HG03378 (cell line): ENCODE measurements at regions not wholly inside any gene's neighbourhood (a gene's known extent, or its start where the extent isn't known, plus 50 kb on each side); places are given as distances from the start of the nearest gene placed in this dataset.

Source experiments
- ATAC-seq: cut with Tn5 transposase; IDR thresholded peaks from one replicate; pipeline ENCODE4 v1.9.1; 2021; ENCODE audit warnings: mild to moderate bottlenecking, moderate library complexity; ENCODE audit not compliant: unreplicated experiment

GRCh38 chr5:74360535-74361210 is 279.9 kb downstream of the ENC1 start:
- ATAC-seq = no peak

- no peak for ATAC-seq
Measured at GRCh38 chr5:74357827-74358226, 282.7 kb downstream of the ENC1 start.

- ATAC-seq = no peak
Measured at GRCh38 chr5:74356009-74356695, 284.4 kb downstream of the ENC1 start.

GRCh38 chr5:74355041-74355824 is 285.3 kb downstream of the ENC1 start:
- no peak for ATAC-seq

GRCh38 chr5:74352256-74352655 is 288.3 kb downstream of the ENC1 start:
- no peak for ATAC-seq

- ATAC-seq = no peak
Measured at GRCh38 chr5:74342948-74343682, 297.4 kb downstream of the ENC1 start.

GRCh38 chr5:74342182-74342581 is 298.3 kb downstream of the ENC1 start:
- no peak for ATAC-seq

GRCh38 chr5:74341221-74341620 is 299.3 kb downstream of the ENC1 start:
- ATAC-seq = no peak

GRCh38 chr5:74340476-74340875 is 300.1 kb downstream of the ENC1 start:
- no peak for ATAC-seq

GRCh38 chr5:74337984-74338310 is 302.6 kb downstream of the ENC1 start:
- ATAC-seq = no peak

- ATAC-seq = no peak
Measured at GRCh38 chr5:74337254-74337983, 303.1 kb downstream of the ENC1 start.

- no peak for ATAC-seq
Measured at GRCh38 chr5:74336297-74336696, 304.2 kb downstream of the ENC1 start.

- no peak for ATAC-seq
Measured at GRCh38 chr5:74334762-74335384, 305.7 kb downstream of the ENC1 start.

- ATAC-seq = no peak
Measured at GRCh38 chr5:74334062-74334761, 306.3 kb downstream of the ENC1 start.

GRCh38 chr5:74333430-74333829 is 307.1 kb downstream of the ENC1 start:
- ATAC-seq = no peak

- ATAC-seq = no peak
Measured at GRCh38 chr5:74332682-74333081, 307.8 kb downstream of the ENC1 start.

GRCh38 chr5:74332006-74332405 is 308.5 kb downstream of the ENC1 start:
- ATAC-seq = no peak

- ATAC-seq = no peak
Measured at GRCh38 chr5:74328221-74328630, 312.3 kb downstream of the ENC1 start.

- ATAC-seq = no peak
Measured at GRCh38 chr5:74327339-74327685, 313.2 kb downstream of the ENC1 start.
